Activated naive CD4-positive, alpha-beta T cell treated with anti-CD3 and anti-CD28 coated beads, Interleukin-2, amount 50 U/mL, for 16 hours (primary cell): ENCODE measurements at regions not wholly inside any gene's neighbourhood (a gene's known extent, or its start where the extent isn't known, plus 50 kb on each side); places are given as distances from the start of the nearest gene placed in this dataset.
A peak's percentile ranks its signal among the peaks of the same experiment; 100 is the strongest.
"Not testable (repeated sequence)": the region's sequence is repeated elsewhere in the genome, so short reads cannot be mapped to it uniquely, and the experiment has no call there.

ENCODE experiments used
- DNase-seq: peaks from one replicate; pipeline ENCODE4 v3.0.0-alpha.2; 2020

- peak; percentile 24 for DNase-seq
Observed at GRCh38 chr12:46516933-46517578, 144.5 kb upstream of the SLC38A2 start.

GRCh38 chr12:46516238-46516932 is 143.8 kb upstream of the SLC38A2 start:
- DNase-seq, result no peak

GRCh38 chr12:46515829-46516228 is 143.3 kb upstream of the SLC38A2 start:
- DNase-seq, result no peak

- no peak for DNase-seq
Observed at GRCh38 chr12:46514886-46515285, 142.3 kb upstream of the SLC38A2 start.

DNA sequence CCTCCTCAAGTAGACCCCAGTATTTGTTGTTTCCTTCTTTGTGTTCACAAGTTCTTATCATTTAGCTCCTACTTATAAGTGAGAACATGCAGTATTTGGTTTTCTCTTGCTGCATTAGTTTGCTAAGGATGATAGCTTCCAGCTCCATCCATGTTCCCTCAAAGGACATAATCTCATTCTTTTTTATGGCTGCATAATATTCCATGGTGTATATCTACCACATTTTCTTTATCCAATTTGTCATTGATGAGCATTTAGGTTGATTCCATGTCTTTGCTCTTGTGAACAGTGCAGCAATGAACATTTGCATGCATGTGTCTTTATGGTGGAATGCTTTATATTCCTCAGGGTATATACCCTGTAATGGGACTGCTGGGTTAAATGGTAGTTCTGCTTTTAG is 137.7 kb upstream of the SLC38A2 start:
- not testable (repeated sequence) for DNase-seq

DNA sequence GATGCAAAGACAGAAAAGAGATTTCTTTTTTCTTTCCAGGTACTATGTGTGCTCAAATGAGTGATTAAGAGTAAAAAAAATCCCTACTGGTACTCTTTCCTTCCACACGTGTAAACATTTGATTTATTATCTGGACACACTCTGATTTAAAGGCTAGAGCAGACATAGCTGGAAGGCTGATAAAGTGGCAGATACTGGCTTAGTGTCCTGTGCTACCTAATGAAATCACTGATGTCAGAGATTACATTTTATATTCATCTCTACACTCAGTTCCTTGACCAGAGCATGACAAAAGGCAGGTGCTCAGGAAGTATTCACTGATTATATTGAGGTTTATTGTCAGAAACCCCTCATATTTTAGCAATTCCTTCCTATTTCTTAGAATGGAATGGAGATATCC is 136.6 kb upstream of the SLC38A2 start:
- no peak for DNase-seq

- no peak for DNase-seq
Observed at GRCh38 chr12:46508651-46509050, 136.1 kb upstream of the SLC38A2 start.

DNA sequence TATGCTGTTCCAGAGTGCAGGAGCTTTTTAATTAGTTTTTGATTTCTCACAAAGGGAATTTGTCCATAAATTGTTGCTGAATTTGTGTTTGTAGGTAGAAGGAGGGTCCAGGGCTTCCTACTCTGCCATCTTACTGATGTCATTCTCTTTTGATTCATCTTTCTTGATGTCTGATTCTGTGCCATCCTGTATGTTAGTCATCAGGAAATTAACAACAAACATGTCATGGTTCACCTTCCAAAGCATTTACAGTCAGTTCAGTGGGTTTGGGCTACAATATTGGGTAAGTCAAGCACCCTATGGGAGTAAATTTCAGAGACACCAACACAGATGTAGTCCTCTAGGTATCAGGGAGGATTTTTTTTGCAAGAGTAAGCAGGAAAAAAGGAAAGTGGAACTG is 135.2 kb upstream of the SLC38A2 start:
- DNase-seq, result no peak

GRCh38 chr12:46506961-46507360 is 134.4 kb upstream of the SLC38A2 start:
- no peak for DNase-seq

DNA sequence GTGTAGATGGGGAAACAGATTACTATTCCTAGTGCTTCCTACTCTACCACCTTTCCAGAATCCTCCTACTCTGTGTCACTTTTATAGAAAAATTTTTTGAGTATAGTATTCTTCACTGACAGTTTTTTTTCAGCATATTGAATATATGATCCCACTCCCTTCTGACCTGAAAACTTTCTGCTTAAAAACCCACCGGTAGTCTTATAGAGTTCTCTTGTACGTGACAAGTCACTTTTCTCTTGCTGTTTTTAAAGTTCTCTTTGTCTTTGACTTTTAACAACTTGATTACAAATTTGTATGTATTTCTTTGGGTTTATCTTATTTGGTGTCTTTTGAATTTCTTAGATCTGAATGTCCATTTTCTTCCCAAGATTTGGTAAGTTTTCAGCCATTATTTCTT is 133.6 kb upstream of the SLC38A2 start:
- no peak for DNase-seq

DNA sequence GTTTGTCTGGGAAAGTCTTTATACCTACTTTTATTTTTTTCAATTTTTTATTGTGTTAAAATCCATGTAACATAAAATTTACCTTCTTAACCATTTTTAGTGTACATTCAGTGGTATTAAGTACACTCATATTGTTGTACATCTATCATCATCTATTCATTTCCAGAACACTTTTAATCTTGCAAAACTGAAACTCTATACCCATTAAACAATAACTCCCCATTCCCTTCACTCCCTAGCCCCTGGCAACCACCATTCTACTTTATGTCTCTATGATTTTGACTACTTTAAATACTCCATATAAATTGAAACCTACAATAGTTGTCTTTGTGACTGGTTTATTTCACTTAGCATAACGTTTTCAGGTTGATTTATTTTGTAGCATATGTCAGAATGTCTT is 131.9 kb upstream of the SLC38A2 start:
- DNase-seq, result no peak

GRCh38 chr12:46503637-46504175 is 131.1 kb upstream of the SLC38A2 start:
- DNase-seq, result no peak

- DNase-seq, result no peak
Observed at GRCh38 chr12:46500673-46501072, 128.1 kb upstream of the SLC38A2 start.

- DNase-seq, result no peak
Observed at GRCh38 chr12:46499901-46500300, 127.3 kb upstream of the SLC38A2 start.

DNA sequence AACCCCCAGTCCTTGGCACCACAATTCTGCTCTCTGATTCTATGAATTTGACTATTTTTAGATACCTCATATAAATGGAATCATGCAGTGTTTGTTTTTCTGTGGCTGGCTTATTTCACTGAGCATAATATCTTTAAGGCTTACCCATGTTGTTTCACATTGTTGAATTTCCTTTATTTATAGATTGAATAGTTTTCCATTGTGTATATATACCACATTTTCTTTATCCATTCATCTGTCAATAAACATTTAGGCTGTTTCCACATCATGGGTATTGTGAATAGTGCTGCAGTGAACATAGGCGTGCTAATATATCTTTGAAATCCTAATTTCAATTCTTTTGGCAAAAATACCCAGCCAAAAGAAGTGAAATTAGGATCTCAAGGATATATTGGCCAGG is 126.7 kb upstream of the SLC38A2 start:
- no peak for DNase-seq

DNA sequence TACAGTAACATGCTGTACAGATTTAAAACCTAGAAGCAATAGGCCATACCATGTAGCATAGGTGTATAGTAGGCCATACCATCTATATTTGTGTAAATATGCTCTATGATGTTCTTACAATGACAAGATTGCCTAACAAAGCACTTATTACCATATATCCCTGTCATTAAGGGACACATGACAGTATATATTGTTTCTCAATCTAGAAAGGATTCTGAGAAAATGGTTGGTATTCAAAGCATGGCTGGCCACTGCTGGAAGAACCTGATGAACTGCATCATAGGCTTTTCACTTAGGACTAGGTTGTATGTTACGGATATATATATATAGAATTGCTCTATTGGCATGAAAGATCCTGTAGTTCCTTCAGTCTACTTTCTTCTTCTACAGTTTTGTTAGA is 125.2 kb upstream of the SLC38A2 start:
- no peak for DNase-seq

DNA sequence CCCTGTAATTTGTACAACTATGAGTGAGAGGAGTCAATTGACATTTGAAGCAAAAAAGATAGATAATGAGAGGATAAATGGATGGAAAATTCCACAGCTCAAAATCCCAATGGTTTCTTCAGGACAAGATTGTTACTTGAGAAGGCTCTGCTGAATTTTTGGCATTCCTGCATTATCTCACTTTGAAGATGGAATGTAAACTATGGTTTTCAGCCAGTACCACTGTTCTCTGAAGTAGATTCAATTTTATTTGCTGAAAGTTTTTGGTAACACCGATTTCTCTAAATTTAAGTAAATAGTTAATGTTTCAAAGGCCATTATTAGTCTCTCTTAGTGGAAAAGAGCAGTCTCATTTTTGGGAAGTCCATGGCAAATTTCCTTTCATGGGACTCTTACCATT is 121.9 kb upstream of the SLC38A2 start:
- no peak for DNase-seq

DNA sequence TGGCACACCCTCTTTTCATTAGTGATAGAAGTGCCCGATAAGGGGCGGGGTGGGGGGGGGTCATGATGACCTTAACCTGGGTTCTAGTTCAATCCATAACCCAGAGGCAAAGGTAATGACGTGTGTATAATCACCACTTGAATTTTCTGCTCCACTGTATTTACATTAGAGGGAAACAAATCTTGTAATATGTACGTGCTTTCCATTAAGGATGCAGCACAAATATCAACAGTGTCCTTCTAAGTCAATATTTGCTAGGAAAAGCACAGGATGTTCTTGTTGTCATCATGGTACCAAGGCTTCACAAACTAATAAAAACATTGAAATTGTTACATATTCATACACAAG is 121.2 kb upstream of the SLC38A2 start:
- DNase-seq, result no peak

- DNase-seq, result no peak
Observed at GRCh38 chr12:46493150-46493833, 120.7 kb upstream of the SLC38A2 start.

DNA sequence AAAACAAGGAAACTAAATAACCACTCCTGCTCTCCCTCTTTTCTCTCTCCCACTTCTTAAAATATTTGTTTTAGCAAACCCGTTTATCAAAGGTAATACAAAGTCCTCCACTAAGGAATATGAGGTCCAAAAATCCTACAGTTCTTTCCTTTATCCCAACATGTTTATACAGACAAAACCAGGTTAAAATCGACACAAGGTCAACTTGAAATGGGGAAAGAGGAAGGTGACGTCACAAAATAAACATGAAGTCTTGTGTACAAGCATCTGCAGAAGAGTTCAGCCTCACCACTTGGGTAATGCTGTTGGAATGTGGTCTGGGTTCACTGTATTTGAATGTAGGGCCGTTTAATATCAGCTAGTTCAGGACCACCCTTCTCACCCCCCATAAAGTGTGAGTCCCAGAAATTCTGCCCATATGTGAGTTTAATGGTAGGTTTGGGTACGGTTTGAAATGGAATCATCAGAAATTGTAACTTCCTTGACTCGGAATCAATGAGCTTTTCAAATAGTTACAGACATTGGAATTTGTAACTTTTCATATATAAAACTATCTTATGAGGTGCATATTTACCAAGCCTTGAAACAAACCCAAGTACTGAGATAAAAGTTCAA is 120.0 kb upstream of the SLC38A2 start:
- no peak for DNase-seq

DNA sequence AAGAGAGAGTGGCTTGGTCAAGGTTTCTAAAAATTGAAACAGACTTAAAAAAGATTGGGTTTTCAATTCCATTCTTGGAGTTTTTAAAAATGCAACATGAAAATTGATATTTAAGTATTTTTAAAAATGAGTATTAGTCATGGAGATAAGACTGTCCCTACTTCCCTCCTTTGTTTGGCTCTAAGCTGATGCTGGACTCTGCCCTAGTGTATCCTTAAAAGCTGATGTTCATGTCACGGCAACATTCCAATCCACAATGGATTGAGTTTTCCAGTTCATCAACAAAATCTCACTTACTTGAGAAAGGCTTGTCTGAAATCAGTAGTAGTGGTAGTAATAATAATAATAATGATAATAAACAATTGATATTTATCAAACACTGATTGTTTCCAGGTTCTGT is 119.0 kb upstream of the SLC38A2 start:
- DNase-seq, result no peak

DNA sequence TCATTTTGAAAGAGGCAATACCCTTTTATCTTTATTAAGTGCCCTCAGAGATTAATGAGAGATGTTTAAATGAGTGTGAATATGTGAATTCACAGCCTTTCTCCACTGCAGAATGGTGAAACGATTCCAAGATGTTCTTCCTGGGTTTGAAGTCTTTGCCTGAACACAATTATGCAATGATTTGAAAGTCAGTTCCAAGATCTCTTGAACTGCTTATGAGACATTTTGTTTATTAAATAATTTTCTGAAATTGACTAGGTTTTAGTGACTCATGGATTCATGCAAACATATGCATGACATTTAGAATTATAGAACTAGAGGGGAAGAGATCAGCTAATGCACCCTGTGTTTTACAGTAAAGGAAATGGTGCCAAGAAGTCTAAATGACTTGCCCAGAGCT is 118.1 kb upstream of the SLC38A2 start:
- no peak for DNase-seq

GRCh38 chr12:46489951-46490388 is 117.4 kb upstream of the SLC38A2 start:
- DNase-seq, result no peak
